OCI-LY7 (cell line): ENCODE measurements at regions not wholly inside any gene's neighbourhood (a gene's known extent, or its start where the extent isn't known, plus 50 kb on each side); places are given as distances from the start of the nearest gene placed in this dataset.

Experiments used
- EZH2phosphoT487 ChIP-seq: fragments of 200-600 bp; sonication (generic); IDR thresholded peaks from 2 replicates; pipeline ENCODE4 v1.6.1; 2018; ENCODE audit warnings: low read depth, borderline replicate concordance, mild to moderate bottlenecking, mixed run types, antibody characterized with exemption, low read length, moderate library complexity, mixed read lengths
- TF ChIP-seq, protein P1 (sequence below): fragments of 200-600 bp; sonication (generic); conservative IDR thresholded peaks from 2 replicates; pipeline ENCODE4 v1.5.1; 2014; ENCODE audit warnings: mild to moderate bottlenecking, antibody characterized with exemption, low read length, moderate library complexity, mixed read lengths

DNA sequence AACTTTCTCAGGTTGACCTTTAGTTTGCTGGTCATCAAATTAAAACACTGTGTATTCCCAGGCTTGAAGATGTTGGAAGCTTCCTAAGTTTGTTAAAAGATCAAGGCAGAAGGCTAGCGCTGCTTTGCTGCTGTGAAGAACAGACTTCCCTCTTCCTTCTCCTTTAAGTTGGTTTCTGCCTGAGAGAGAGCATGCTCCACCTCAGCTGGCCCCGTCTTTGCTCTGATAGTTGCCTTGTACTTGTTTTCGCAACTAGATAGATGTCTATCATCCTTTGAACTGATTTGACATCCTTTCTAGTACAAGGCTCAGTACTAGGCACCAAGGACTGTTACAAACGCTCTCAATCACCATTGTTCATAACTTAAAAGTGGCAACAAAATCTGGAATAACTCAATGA is 177.8 kb upstream of the MKLN1 start:
- TF ChIP-seq, protein P1, sequence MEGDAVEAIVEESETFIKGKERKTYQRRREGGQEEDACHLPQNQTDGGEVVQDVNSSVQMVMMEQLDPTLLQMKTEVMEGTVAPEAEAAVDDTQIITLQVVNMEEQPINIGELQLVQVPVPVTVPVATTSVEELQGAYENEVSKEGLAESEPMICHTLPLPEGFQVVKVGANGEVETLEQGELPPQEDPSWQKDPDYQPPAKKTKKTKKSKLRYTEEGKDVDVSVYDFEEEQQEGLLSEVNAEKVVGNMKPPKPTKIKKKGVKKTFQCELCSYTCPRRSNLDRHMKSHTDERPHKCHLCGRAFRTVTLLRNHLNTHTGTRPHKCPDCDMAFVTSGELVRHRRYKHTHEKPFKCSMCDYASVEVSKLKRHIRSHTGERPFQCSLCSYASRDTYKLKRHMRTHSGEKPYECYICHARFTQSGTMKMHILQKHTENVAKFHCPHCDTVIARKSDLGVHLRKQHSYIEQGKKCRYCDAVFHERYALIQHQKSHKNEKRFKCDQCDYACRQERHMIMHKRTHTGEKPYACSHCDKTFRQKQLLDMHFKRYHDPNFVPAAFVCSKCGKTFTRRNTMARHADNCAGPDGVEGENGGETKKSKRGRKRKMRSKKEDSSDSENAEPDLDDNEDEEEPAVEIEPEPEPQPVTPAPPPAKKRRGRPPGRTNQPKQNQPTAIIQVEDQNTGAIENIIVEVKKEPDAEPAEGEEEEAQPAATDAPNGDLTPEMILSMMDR: no peak
- TF ChIP-seq EZH2phosphoT487: no peak
